ENCODE measurements at regions not wholly inside any gene's neighbourhood (a gene's known extent, or its start where the extent isn't known, plus 50 kb on each side); places are given as distances from the start of the nearest gene placed in this dataset.

DNA sequence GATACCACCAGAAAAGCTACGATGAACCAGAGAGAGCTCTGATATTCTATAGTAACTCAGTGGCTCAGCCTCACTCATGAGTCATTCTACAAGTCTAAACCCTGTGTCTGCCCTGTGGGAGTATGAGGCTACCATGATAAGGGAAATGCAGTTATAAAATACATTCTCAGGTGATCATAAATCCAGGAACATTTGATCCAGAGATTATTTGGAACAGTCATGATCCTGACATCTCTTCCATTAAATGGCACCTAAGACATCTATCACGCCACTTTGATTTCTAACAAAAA, 202.6 kb upstream of the RASSF8 start:
- TF ChIP-seq CTCF (IDR thresholded peaks at IDR 0.05): no peak
- no peak for TF ChIP-seq POLR2AphosphoS5 (IDR thresholded peaks at IDR 0.05)
- no peak for TF ChIP-seq POLR2A (IDR thresholded peaks at IDR 0.05)

Measured in gastroesophageal sphincter (tissue), 3 donors.